IPS-18a (cell line): ENCODE measurements at regions not wholly inside any gene's neighbourhood (a gene's known extent, or its start where the extent isn't known, plus 50 kb on each side); places are given as distances from the start of the nearest gene placed in this dataset.
"Not testable (repeated sequence)": the region's sequence is repeated elsewhere in the genome, so short reads cannot be mapped to it uniquely, and the experiment has no call there.

Source experiments
- H3K27ac ChIP-seq: one replicate; pipeline ENCODE4 v1.5.1; 2013; ENCODE audit warnings: low read length
- H3K27me3 ChIP-seq: one replicate; pipeline ENCODE4 v1.6.1; 2013; ENCODE audit warnings: mild to moderate bottlenecking, low read length; ENCODE audit not compliant: control insufficient read depth, insufficient read depth
- H3K36me3 ChIP-seq: one replicate; pipeline ENCODE4 v1.6.1; 2013; ENCODE audit warnings: low read depth, low read length; ENCODE audit not compliant: control insufficient read depth
- H3K4me1 ChIP-seq: one replicate; pipeline ENCODE4 v1.6.1; 2013; ENCODE audit warnings: low read depth, low read length; ENCODE audit not compliant: control insufficient read depth
- H3K4me3 ChIP-seq: one replicate; pipeline ENCODE4 v1.5.1; 2013; ENCODE audit warnings: low read length
- H3K9ac ChIP-seq: one replicate; pipeline ENCODE4 v1.6.1; 2013; ENCODE audit warnings: mild to moderate bottlenecking, low read length, moderate library complexity
- H3K9me3 ChIP-seq: one replicate; pipeline ENCODE4 v1.6.1; 2013; ENCODE audit warnings: low read depth, low read length; ENCODE audit not compliant: control insufficient read depth

DNA sequence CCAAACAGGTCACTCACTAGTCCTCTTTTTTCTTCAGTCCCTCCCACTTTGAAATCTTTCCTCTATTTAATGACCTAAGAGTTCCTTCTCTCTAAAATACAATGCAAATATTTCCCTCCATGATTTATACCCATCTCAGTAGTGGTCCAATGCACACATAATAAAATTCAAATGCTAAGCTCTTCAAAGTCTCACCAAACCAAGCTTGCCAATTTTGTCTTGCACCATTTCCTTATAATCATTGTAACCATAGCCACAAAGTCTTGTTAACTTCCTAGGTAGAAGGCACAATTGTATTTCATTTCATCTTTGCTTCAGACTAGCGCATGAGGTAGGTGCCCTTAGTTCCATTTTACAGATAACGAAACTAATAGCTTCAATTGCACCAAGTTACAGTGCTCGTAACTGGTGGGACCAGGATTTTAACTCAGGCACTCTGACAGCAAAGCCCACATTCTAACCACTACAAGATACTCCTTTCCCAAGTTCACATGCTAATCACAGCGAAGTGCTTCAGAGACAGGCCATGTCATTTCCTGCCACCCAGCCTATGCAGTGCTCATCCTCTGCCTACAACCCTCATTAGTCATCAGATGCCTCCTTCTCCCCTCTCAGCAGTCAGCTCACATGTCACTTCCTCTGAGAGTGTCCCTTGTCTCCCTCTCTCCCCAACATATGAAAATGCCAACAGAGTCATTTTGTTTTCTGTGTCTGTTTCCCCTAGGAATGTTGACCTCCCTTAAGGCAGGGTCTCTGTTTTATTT is 66.9 kb upstream of the PPARGC1A start:
- H3K36me3 ChIP-seq = no peaks in the 10 kb centered on the region
- no peaks in the 10 kb centered on the region for H3K4me1 ChIP-seq
- H3K9ac ChIP-seq = no peak overlapping the region
- H3K9me3 ChIP-seq = no peaks in the 10 kb centered on the region
- no peak overlapping the region for H3K27ac ChIP-seq
- no peaks in the 10 kb centered on the region for H3K27me3 ChIP-seq
- H3K4me3 ChIP-seq = no peak overlapping the region

DNA sequence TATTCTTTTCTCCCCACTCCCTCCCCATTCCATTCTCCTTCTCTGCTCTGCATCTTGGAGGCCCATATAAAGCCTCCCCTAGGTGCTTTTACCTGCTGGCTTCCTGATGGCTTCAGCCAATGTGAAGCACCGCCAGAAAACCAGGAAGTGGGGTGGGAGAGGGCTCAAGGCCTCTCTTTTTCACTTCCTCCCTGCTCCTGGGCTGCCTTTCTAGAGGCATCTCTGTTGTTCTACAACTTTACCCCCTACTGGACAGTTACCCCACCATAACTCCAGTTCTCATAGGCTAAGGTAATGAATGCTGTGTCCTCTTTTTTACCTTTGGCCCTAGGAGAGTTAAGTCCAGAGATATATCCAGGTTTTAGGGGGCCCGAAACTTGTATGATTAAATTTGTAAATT is 62.4 kb upstream of the PPARGC1A start:
- Histone ChIP-seq H3K4me1 (peaks cover 14% of the 10 kb centered on the region), H3K9ac (no peak overlapping the region), H3K9me3 (no peaks in the 10 kb centered on the region), H3K36me3 (no peaks in the 10 kb centered on the region), H3K4me3 (no peak overlapping the region), H3K27me3 (no peaks in the 10 kb centered on the region), H3K27ac (no peak overlapping the region)

DNA sequence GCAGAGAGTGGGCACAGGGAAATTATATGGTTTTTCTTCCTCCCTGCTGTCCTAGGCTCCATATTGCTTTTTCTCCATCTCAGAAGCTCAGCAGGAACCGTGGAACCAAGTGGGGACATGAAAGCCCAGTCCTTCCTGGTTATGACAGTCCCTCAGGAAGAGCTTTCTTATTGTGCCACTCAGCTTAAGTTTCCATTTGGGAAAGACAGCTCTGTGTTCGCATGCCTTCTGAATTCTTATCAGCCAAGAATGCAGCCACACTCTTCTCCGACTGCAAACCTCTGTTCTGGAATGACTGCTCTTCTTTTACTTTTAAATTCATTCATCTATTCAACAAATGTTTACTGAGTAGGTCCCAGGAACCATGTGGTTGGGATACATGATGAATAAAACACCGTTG is 58.0 kb upstream of the PPARGC1A start:
- Histone ChIP-seq H3K4me1 (peaks cover 18% of the 10 kb centered on the region), H3K27ac (no peak overlapping the region), H3K9me3 (no peaks in the 10 kb centered on the region), H3K9ac (no peak overlapping the region), H3K27me3 (no peaks in the 10 kb centered on the region), H3K36me3 (no peaks in the 10 kb centered on the region), H3K4me3 (no peak overlapping the region)

DNA sequence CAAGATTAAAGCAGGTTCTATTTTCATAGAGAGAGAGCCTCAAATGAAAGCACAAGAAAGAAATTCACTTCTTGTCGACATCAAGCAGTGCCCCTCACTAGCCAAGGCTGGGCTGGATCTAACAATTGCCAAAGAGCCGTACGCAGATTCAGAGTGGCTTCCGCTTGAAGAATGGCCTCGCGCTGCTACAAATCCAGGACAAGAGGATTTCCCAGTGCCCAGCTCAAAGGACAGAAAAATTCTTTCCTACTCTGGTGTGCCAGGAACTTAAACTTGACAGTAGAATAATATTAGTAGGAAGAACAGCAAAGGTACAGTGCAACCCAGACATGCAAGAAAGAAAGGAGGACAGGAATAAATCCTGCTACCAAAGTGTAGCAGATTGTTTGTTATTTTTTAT is 56.5 kb upstream of the PPARGC1A start:
- peaks cover 18% of the 10 kb centered on the region for H3K4me1 ChIP-seq
- no peak overlapping the region for H3K27ac ChIP-seq
- H3K9ac ChIP-seq = no peak overlapping the region
- no peaks in the 10 kb centered on the region for H3K36me3 ChIP-seq
- no peaks in the 10 kb centered on the region for H3K9me3 ChIP-seq
- no peak overlapping the region for H3K4me3 ChIP-seq
- no peaks in the 10 kb centered on the region for H3K27me3 ChIP-seq

DNA sequence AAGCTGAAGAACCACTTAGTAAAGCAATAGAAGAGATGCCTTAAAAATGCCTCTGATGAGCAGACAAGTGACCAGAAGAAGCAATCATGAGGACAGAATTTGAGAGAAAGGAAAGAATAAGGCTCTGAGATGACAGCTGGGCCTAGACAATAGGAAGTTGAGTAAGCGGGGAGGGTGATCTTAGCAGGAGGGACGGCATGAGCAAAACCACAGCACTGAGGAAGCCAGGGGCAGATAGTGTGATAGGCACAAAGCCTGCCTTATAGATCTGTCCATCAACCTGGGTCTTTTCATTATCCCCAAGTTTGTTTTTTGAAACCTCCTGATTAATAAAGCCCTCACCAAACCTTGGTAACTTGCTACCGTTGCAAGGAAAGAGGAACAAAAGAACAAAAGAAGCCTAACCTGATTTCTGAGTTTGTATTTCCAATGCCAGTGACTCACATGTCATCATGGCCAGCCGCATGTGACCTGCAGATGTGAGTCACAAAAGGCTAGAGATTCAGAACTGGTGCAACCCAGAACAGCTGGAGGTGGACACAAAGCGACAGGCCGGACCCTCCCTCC is 55.7 kb upstream of the PPARGC1A start:
- no peaks in the 10 kb centered on the region for H3K36me3 ChIP-seq
- H3K27me3 ChIP-seq = no peaks in the 10 kb centered on the region
- no peak overlapping the region for H3K9ac ChIP-seq
- no peak overlapping the region for H3K4me3 ChIP-seq
- no peaks in the 10 kb centered on the region for H3K9me3 ChIP-seq
- H3K4me1 ChIP-seq = peaks cover 18% of the 10 kb centered on the region
- H3K27ac ChIP-seq = no peak overlapping the region

DNA sequence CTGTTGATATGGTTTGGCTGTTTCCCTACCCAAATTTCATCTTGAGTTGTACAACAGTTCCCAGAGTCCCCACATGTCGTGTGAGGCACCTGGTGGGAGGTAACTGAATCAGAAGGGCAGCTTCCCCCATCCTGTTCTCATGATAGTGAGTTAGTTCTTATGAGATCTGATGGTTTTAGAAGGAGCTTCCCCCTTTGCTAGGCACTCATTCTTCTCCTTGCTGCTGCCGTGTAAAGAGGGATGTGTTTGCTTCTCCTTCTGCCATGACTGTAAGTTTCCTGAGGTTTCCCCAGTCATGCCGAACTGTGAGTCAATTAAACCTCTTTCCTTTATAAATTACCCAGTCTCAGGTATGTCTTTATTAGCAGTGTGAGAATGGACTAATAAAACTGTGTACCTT is 54.7 kb upstream of the PPARGC1A start:
- not testable (repeated sequence) for H3K4me3 ChIP-seq, H3K9ac ChIP-seq, H3K27ac ChIP-seq, H3K9me3 ChIP-seq, H3K36me3 ChIP-seq, H3K27me3 ChIP-seq
- H3K4me1 ChIP-seq = peaks cover 12% of the 10 kb centered on the region

DNA sequence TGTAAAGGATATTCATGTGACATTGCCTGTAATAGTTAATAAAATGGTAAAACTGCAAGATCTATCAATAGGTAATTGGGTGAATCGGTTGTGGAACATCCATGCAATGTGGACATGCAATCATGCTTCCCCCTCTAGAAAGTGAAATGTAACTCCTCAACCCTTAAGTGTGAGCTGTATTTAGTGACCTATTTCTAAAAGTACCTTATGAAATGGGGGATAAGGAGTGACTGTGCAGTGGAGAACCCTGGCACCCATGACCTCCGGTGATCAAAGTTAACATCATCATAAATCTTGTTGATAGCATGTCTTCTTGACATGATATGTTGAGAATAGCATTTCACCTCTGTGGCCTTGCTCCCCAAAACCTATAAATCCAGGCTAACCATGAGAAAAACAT is 53.6 kb upstream of the PPARGC1A start:
- no peak overlapping the region for H3K9ac ChIP-seq
- H3K9me3 ChIP-seq = no peaks in the 10 kb centered on the region
- H3K4me3 ChIP-seq = no peak overlapping the region
- no peak overlapping the region for H3K27ac ChIP-seq
- no peaks in the 10 kb centered on the region for H3K36me3 ChIP-seq
- peaks cover 4% of the 10 kb centered on the region for H3K4me1 ChIP-seq
- H3K27me3 ChIP-seq = no peaks in the 10 kb centered on the region

DNA sequence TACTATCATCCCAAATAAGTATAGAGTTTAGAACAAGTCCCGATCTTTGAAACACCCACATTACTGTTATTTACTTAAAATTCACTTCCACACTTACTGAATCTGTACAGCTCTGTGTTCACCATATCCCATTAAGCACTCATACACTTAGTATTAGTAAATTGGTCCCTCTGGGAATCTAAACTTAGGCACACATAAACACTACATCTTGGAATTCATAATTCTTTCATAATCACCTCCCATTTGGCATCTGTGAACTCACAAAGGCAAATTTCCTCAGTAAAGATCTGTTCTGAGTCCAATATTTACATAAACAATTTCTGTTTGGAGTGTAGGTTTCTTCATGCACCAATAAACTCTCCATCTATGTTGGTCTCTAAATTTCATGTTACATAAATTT is 52.6 kb upstream of the PPARGC1A start:
- H3K27ac ChIP-seq = no peak overlapping the region
- no peak overlapping the region for H3K4me3 ChIP-seq
- H3K27me3 ChIP-seq = no peaks in the 10 kb centered on the region
- peaks cover 4% of the 10 kb centered on the region for H3K4me1 ChIP-seq
- no peaks in the 10 kb centered on the region for H3K9me3 ChIP-seq
- H3K9ac ChIP-seq = no peak overlapping the region
- no peaks in the 10 kb centered on the region for H3K36me3 ChIP-seq
